HL-60 (cell line): ENCODE measurements at regions not wholly inside any gene's neighbourhood (a gene's known extent, or its start where the extent isn't known, plus 50 kb on each side); places are given as distances from the start of the nearest gene placed in this dataset.
A peak's percentile ranks its signal among the peaks of the same experiment; 100 is the strongest.

Source experiments
- DNase-seq, 2 experiments: peaks; one replicate each; pipeline ENCODE4 v3.0.0-alpha.2; 2010 to 2020; ENCODE audit warnings: low read depth in 1 of 2, low spot score in 1 of 2
- H3K27ac ChIP-seq: fragments of 250-450 bp; sonication (Bioruptor Pico); replicated peaks from 2 replicates; pipeline ENCODE4 v1.5.1; 2020; ENCODE audit warnings: mild to moderate bottlenecking, moderate library complexity
- H3K27me3 ChIP-seq: fragments of 250-450 bp; sonication (Bioruptor Pico); 2 replicates; pipeline ENCODE4 v1.5.1; 2021; ENCODE audit warnings: mild to moderate bottlenecking, moderate library complexity; ENCODE audit not compliant: insufficient read depth, poor library complexity, severe bottlenecking
- H3K4me3 ChIP-seq: replicated peaks from 2 replicates; pipeline ENCODE4 v1.5.1; 2011; ENCODE audit warnings: mild to moderate bottlenecking, control low read depth, low read length; ENCODE audit not compliant: insufficient read depth
- CTCF ChIP-seq: IDR thresholded peaks from one replicate; pipeline ENCODE4 v1.5.1; 2011; ENCODE audit warnings: low read length, control low read depth, inconsistent platforms; ENCODE audit not compliant: insufficient read depth
- GABPA ChIP-seq: IDR thresholded peaks from 2 replicates; pipeline ENCODE4 v1.6.1; 2012; ENCODE audit warnings: low read depth
- POLR2AphosphoS5 ChIP-seq: IDR thresholded peaks from 2 replicates; pipeline ENCODE4 v1.6.1; 2012; ENCODE audit warnings: low read depth
- REST ChIP-seq: IDR thresholded peaks from 2 replicates; pipeline ENCODE4 v1.6.1; 2012; ENCODE audit warnings: low read depth; ENCODE audit not compliant: insufficient replicate concordance
- SPI1 ChIP-seq: IDR thresholded peaks from 2 replicates; pipeline ENCODE4 v1.6.1; 2012; ENCODE audit warnings: low read depth, mild to moderate bottlenecking, borderline replicate concordance

- no peak overlapping the region for H3K4me3 ChIP-seq
- DNase-seq: no peak
- H3K27ac ChIP-seq: no peak overlapping the region
- no peaks in the 10 kb centered on the region for H3K27me3 ChIP-seq
- TF ChIP-seq SPI1 (no peak), GABPA (no peak), REST (no peak), CTCF (no peak), POLR2AphosphoS5 (no peak)
Observed at GRCh38 chr12:116403546-116403945, 126.1 kb upstream of the MED13L start.

- no peak for TF ChIP-seq SPI1
- Histone ChIP-seq H3K27me3 (no peaks in the 10 kb centered on the region), H3K27ac (no peak overlapping the region), H3K4me3 (no peak overlapping the region)
- no peak for DNase-seq
Observed at GRCh38 chr12:116404247-116404646, 126.8 kb upstream of the MED13L start.

GRCh38 chr12:116404913-116405611 is 127.6 kb upstream of the MED13L start:
- Histone ChIP-seq H3K4me3 (no peak overlapping the region), H3K27me3 (no peaks in the 10 kb centered on the region), H3K27ac (no peak overlapping the region)
- no peak for TF ChIP-seq GABPA
- TF ChIP-seq POLR2AphosphoS5: no peak
- TF ChIP-seq CTCF: no peak
- no peak for TF ChIP-seq SPI1
- TF ChIP-seq REST: no peak
- no peak for DNase-seq

GRCh38 chr12:116406529-116406928 is 129.0 kb upstream of the MED13L start:
- Histone ChIP-seq H3K27ac (peak overlapping the region; percentile 21), H3K4me3 (no peak overlapping the region), H3K27me3 (no peaks in the 10 kb centered on the region)
- no peak for TF ChIP-seq SPI1
- no peak for TF ChIP-seq REST
- TF ChIP-seq GABPA: no peak
- peak; percentile 54; the same call in 1 of the 2 replicates for TF ChIP-seq POLR2AphosphoS5
- no peak for TF ChIP-seq CTCF
- DNase-seq: peak; percentile 88 to 95
